Trophoblast cell (in vitro differentiated cells and primary cell): ENCODE measurements at regions not wholly inside any gene's neighbourhood (a gene's known extent, or its start where the extent isn't known, plus 50 kb on each side); places are given as distances from the start of the nearest gene placed in this dataset.

Experiments used
- DNase-seq, 2 donors: peaks; one replicate each; pipeline ENCODE4 v3.0.0-alpha.2; 2016
- H2AFZ ChIP-seq: 2 replicates; pipeline ENCODE4 v1.6.1; 2013; ENCODE audit warnings: low read length, moderate library complexity, mild to moderate bottlenecking; ENCODE audit not compliant: insufficient read depth, poor library complexity
- H2AK5ac ChIP-seq: 2 replicates; pipeline ENCODE4 v1.6.1; 2013; ENCODE audit warnings: mild to moderate bottlenecking, low read length
- H2BK120ac ChIP-seq: 2 replicates; pipeline ENCODE4 v1.6.1; 2013; ENCODE audit warnings: low read length, mild to moderate bottlenecking, moderate library complexity; ENCODE audit not compliant: insufficient read depth, poor library complexity
- H2BK12ac ChIP-seq: 2 replicates; pipeline ENCODE4 v1.6.1; 2013; ENCODE audit warnings: mild to moderate bottlenecking, low read length, moderate library complexity
- H2BK5ac ChIP-seq: 2 replicates; pipeline ENCODE4 v1.6.1; 2013; ENCODE audit warnings: low read length, low read depth, moderate library complexity, mild to moderate bottlenecking; ENCODE audit not compliant: poor library complexity
- H3K14ac ChIP-seq: 2 replicates; pipeline ENCODE4 v1.6.1; 2013; ENCODE audit warnings: mild to moderate bottlenecking, low read length
- H3K18ac ChIP-seq: 2 replicates; pipeline ENCODE4 v1.6.1; 2013; ENCODE audit warnings: mild to moderate bottlenecking, low read length
- H3K23ac ChIP-seq: 2 replicates; pipeline ENCODE4 v1.6.1; 2013; ENCODE audit warnings: low read length
- H3K27ac ChIP-seq: 2 replicates; pipeline ENCODE4 v1.5.1; 2013; ENCODE audit warnings: low read depth, mild to moderate bottlenecking, inconsistent platforms, low read length, moderate library complexity
- H3K27me3 ChIP-seq: 2 replicates; pipeline ENCODE4 v1.6.1; 2013; ENCODE audit warnings: inconsistent platforms, mild to moderate bottlenecking, low read length, moderate library complexity; ENCODE audit not compliant: insufficient read depth
- H3K36me3 ChIP-seq, 2 experiments: 1 replicate in 1 of 2; 2 replicates in 1 of 2; pipeline ENCODE4 v1.6.1; 2013; ENCODE audit warnings: low read length in 2 of 2, mild to moderate bottlenecking in 2 of 2, moderate library complexity in 1 of 2; ENCODE audit not compliant: insufficient read depth in 2 of 2, control insufficient read depth in 1 of 2
- H3K4ac ChIP-seq: 2 replicates; pipeline ENCODE4 v1.6.1; 2013; ENCODE audit warnings: low read depth, mild to moderate bottlenecking, low read length, moderate library complexity
- H3K4me1 ChIP-seq, 2 experiments: 1 replicate in 1 of 2; 2 replicates in 1 of 2; pipeline ENCODE4 v1.6.1; 2013; ENCODE audit warnings: low read length in 2 of 2, mild to moderate bottlenecking in 2 of 2, moderate library complexity in 1 of 2; ENCODE audit not compliant: insufficient read depth in 2 of 2, control insufficient read depth in 1 of 2
- H3K4me2 ChIP-seq: 2 replicates; pipeline ENCODE4 v1.6.1; 2013; ENCODE audit warnings: inconsistent platforms, mild to moderate bottlenecking, low read length, moderate library complexity
- H3K4me3 ChIP-seq: 2 replicates; pipeline ENCODE4 v1.5.1; 2013; ENCODE audit warnings: mild to moderate bottlenecking, low read depth, low read length, inconsistent platforms
- H3K79me1 ChIP-seq: one replicate; pipeline ENCODE4 v1.6.1; 2013; ENCODE audit warnings: low read length
- H3K79me2 ChIP-seq: 2 replicates; pipeline ENCODE4 v1.6.1; 2013; ENCODE audit warnings: low read length, mild to moderate bottlenecking; ENCODE audit not compliant: control insufficient read depth, insufficient read depth, poor library complexity
- H3K9ac ChIP-seq: 2 replicates; pipeline ENCODE4 v1.6.1; 2013; ENCODE audit warnings: mild to moderate bottlenecking, low read length
- H3K9me3 ChIP-seq: 2 replicates; pipeline ENCODE4 v1.6.1; 2013; ENCODE audit warnings: low read depth, mild to moderate bottlenecking, control low read depth, inconsistent platforms, low read length; ENCODE audit not compliant: insufficient read depth
- H4K12ac ChIP-seq: 2 replicates; pipeline ENCODE4 v1.6.1; 2013; ENCODE audit warnings: low read depth, mild to moderate bottlenecking, low read length, moderate library complexity
- H4K8ac ChIP-seq: 2 replicates; pipeline ENCODE4 v1.6.1; 2013; ENCODE audit warnings: low read depth, mild to moderate bottlenecking, low read length, moderate library complexity
- H4K91ac ChIP-seq: one replicate; pipeline ENCODE4 v1.6.1; 2013; ENCODE audit warnings: low read depth, mild to moderate bottlenecking, low read length, moderate library complexity
- WGBS: extraction: QIAGEN DNeasy Blood & Tissue Kit; methylation state at CpG from one replicate; pipeline ENCODE4 v1.1.7; 2013; ENCODE audit warnings: missing lambda C conversion rate; ENCODE audit not compliant: insufficient read length, insufficient coverage; ENCODE audit errors: extremely low coverage; 5-methylcytosine and 5-hydroxymethylcytosine counted together

- H3K9ac ChIP-seq, result no peak overlapping the region
- H3K4me3 ChIP-seq, result no peak overlapping the region
- H3K36me3 ChIP-seq, result no peaks in the 10 kb centered on the region
- no peak overlapping the region for H2BK5ac ChIP-seq
- H2AK5ac ChIP-seq, result no peak overlapping the region
- no peak overlapping the region for H2AFZ ChIP-seq
- H3K4ac ChIP-seq, result no peak overlapping the region
- H3K27ac ChIP-seq, result no peak overlapping the region
- DNase-seq, result no peak
- no peak overlapping the region for H2BK120ac ChIP-seq
- no peak overlapping the region for H4K8ac ChIP-seq
- no peaks in the 10 kb centered on the region for H3K9me3 ChIP-seq
- no peak overlapping the region for H3K18ac ChIP-seq
- H4K91ac ChIP-seq, result no peak overlapping the region
- H3K14ac ChIP-seq, result no peak overlapping the region
- no peak overlapping the region for H3K4me2 ChIP-seq
- no peaks in the 10 kb centered on the region for H3K4me1 ChIP-seq
- no peak overlapping the region for H3K23ac ChIP-seq
- WGBS, result no CpG with 5 or more reads among the region's 2 CpGs
- H3K27me3 ChIP-seq, result no peaks in the 10 kb centered on the region
- no peak overlapping the region for H4K12ac ChIP-seq
- H3K79me2 ChIP-seq, result no peaks in the 10 kb centered on the region
- no peak overlapping the region for H2BK12ac ChIP-seq
- H3K79me1 ChIP-seq, result no peaks in the 10 kb centered on the region
These were observed 199.1 kb downstream of the INSC start for GRCh38 chr11:15313862-15314261.

- H3K36me3 ChIP-seq, result no peaks in the 10 kb centered on the region
- H3K4me3 ChIP-seq, result no peak overlapping the region
- no peak overlapping the region for H3K27ac ChIP-seq
- no peak overlapping the region for H3K4me2 ChIP-seq
- H3K23ac ChIP-seq, result no peak overlapping the region
- no peak overlapping the region for H2AK5ac ChIP-seq
- H3K79me2 ChIP-seq, result no peaks in the 10 kb centered on the region
- no peak overlapping the region for H3K18ac ChIP-seq
- no peaks in the 10 kb centered on the region for H3K79me1 ChIP-seq
- no peak overlapping the region for H2BK120ac ChIP-seq
- no peak overlapping the region for H3K9ac ChIP-seq
- DNase-seq, result no peak
- no CpG with 5 or more reads among the region's 9 CpGs for WGBS
- H2BK5ac ChIP-seq, result no peak overlapping the region
- no peak overlapping the region for H2AFZ ChIP-seq
- no peaks in the 10 kb centered on the region for H3K9me3 ChIP-seq
- H4K8ac ChIP-seq, result no peak overlapping the region
- no peak overlapping the region for H3K14ac ChIP-seq
- no peaks in the 10 kb centered on the region for H3K27me3 ChIP-seq
- no peaks in the 10 kb centered on the region for H3K4me1 ChIP-seq
- H3K4ac ChIP-seq, result no peak overlapping the region
- H4K91ac ChIP-seq, result no peak overlapping the region
- H2BK12ac ChIP-seq, result no peak overlapping the region
- H4K12ac ChIP-seq, result no peak overlapping the region
These were observed 204.1 kb downstream of the INSC start for GRCh38 chr11:15318814-15319213.

- Histone ChIP-seq H3K36me3 (no peaks in the 10 kb centered on the region), H3K4me3 (no peak overlapping the region), H2AK5ac (no peak overlapping the region), H3K14ac (no peak overlapping the region), H2BK120ac (no peak overlapping the region), H2BK12ac (no peak overlapping the region), H3K27ac (no peak overlapping the region), H3K27me3 (no peaks in the 10 kb centered on the region), H3K9ac (no peak overlapping the region), H3K4ac (no peak overlapping the region), H3K79me2 (no peaks in the 10 kb centered on the region), H2AFZ (no peak overlapping the region), H3K79me1 (no peaks in the 10 kb centered on the region), H3K4me1 (peaks cover 0 to 1% of the 10 kb centered on the region in 2 experiments), H4K8ac (no peak overlapping the region), H4K12ac (no peak overlapping the region), H3K23ac (no peak overlapping the region), H3K9me3 (no peaks in the 10 kb centered on the region), H3K4me2 (no peak overlapping the region), H2BK5ac (no peak overlapping the region), H3K18ac (no peak overlapping the region), H4K91ac (no peak overlapping the region)
- DNase-seq, result no peak
- no CpG with 5 or more reads among the region's 2 CpGs for WGBS
These were observed 211.8 kb downstream of the INSC start for GRCh38 chr11:15326520-15326919.

GRCh38 chr11:15327786-15328231 is 213.1 kb downstream of the INSC start:
- H4K8ac ChIP-seq, result no peak overlapping the region
- no peak overlapping the region for H3K14ac ChIP-seq
- H3K27me3 ChIP-seq, result no peaks in the 10 kb centered on the region
- no CpG with 5 or more reads among the region's 4 CpGs for WGBS
- no peaks in the 10 kb centered on the region for H3K9me3 ChIP-seq
- H2BK5ac ChIP-seq, result no peak overlapping the region
- no peak overlapping the region for H3K4ac ChIP-seq
- no peaks in the 10 kb centered on the region for H3K79me1 ChIP-seq
- H2AFZ ChIP-seq, result no peak overlapping the region
- no peak overlapping the region for H3K18ac ChIP-seq
- no peak overlapping the region for H4K12ac ChIP-seq
- no peak overlapping the region for H3K4me3 ChIP-seq
- H3K9ac ChIP-seq, result no peak overlapping the region
- H2BK12ac ChIP-seq, result no peak overlapping the region
- no peak overlapping the region for H4K91ac ChIP-seq
- H3K79me2 ChIP-seq, result no peaks in the 10 kb centered on the region
- no peak overlapping the region for H2BK120ac ChIP-seq
- no peak overlapping the region for H2AK5ac ChIP-seq
- no peak overlapping the region for H3K23ac ChIP-seq
- H3K4me1 ChIP-seq, result peaks cover 0 to 1% of the 10 kb centered on the region in 2 experiments
- DNase-seq, result peak in 1 of 2 donors; percentile 55
- H3K4me2 ChIP-seq, result no peak overlapping the region
- no peaks in the 10 kb centered on the region for H3K36me3 ChIP-seq
- no peak overlapping the region for H3K27ac ChIP-seq
